ENCODE measurements at regions not wholly inside any gene's neighbourhood (a gene's known extent, or its start where the extent isn't known, plus 50 kb on each side); places are given as distances from the start of the nearest gene placed in this dataset.

GRCh38 chr14:34218881-34219280, 243.2 kb downstream of the SPTSSA start:
- H3K27me3 ChIP-seq (ENCODE audit: control insufficient read depth in 2 of 2, insufficient read depth in 2 of 2, low read length in 2 of 2), result peaks cover 4 to 5% of the 10 kb centered on the region in 2 experiments; a peak in 4 of 5 replicates
- H3K9me1 ChIP-seq (ENCODE audit: control insufficient read depth, insufficient read depth, low read length), result no peaks in the 10 kb centered on the region
- ATAC-seq (no peak), DNase-seq (ENCODE audit: extremely low read depth in 1 of 4, low spot score in 3 of 4) (no peak), FAIRE-seq (no peak)
- CTCF ChIA-PET (ENCODE audit: low intra/inter-chr PET ratio), result no interaction called here
- no peaks in the 10 kb centered on the region for H3K9me3 ChIP-seq (replicated peaks; ENCODE audit: control insufficient read depth, insufficient read depth, low read depth, low read length)
- no peak overlapping the region for H3K9ac ChIP-seq (ENCODE audit: insufficient read depth in 1 of 2, low read depth in 2 of 2, low read length in 2 of 2)
- no peak for TF ChIP-seq HNRNPK (IDR thresholded peaks at IDR 0.05; ENCODE audit: low read depth, low read length, poor library complexity, severe bottlenecking)
- no peak for TF ChIP-seq BRF1 (IDR thresholded peaks at IDR 0.05; ENCODE audit: borderline replicate concordance, extremely low read depth, insufficient read length)
- TF ChIP-seq POLR2A (conservative IDR thresholded peaks at IDR 0.05), result no peak
- no peak for TF ChIP-seq HDAC1 (IDR thresholded peaks at IDR 0.05)
- TF ChIP-seq EHMT2 (IDR thresholded peaks at IDR 0.05), result no peak
- TF ChIP-seq SAFB (IDR thresholded peaks at IDR 0.05; ENCODE audit: borderline replicate concordance, low read depth, low read length), result no peak
- no peaks in the 10 kb centered on the region; a peak in 1 of 5 replicates for H3K4me1 ChIP-seq (replicated peaks in 1 of 2; ENCODE audit: control insufficient read depth in 2 of 2, insufficient read depth in 2 of 2, low read length in 2 of 2)
- no peak overlapping the region for H3K4me3 ChIP-seq
- H3K36me3 ChIP-seq (ENCODE audit: control insufficient read depth, insufficient read depth, low read length), result no peaks in the 10 kb centered on the region
- no peaks in the 10 kb centered on the region for H3K79me2 ChIP-seq (ENCODE audit: control insufficient read depth, insufficient read depth, low read length)
- POLR2A ChIA-PET, result interaction anchor here (0.5 kb wide), 1 partner anchor 81 kb away, joined by 3 read pairs; no protein-coding TSS in a partner anchor
- H2AFZ ChIP-seq (ENCODE audit: low read depth, low read length), result no peak overlapping the region
- in situ Hi-C loops (cut with MboI), result no loop called here
- H3K27ac ChIP-seq (ENCODE audit: extremely low read depth, low read depth, low read length), result no peak overlapping the region
- 0% methylated on average over 2 of the region's 2 CpGs for WGBS (ENCODE audit: insufficient coverage, low coverage, missing lambda C conversion rate)
- intact Hi-C loops (cut with micrococcal nuclease), result no loop called here
- H4K20me1 ChIP-seq (replicated peaks; ENCODE audit: control insufficient read depth, insufficient read depth, low read length), result no peaks in the 10 kb centered on the region
- no TSS peak for BruUV-seq (replicated peaks)
- no peak overlapping the region for H3K4me2 ChIP-seq (ENCODE audit: insufficient read depth, low read length)

GRCh38 chr14:34214961-34215360, 247.1 kb downstream of the SPTSSA start:
- ChIA-PET POLR2A (interaction anchor here (0.7 kb wide), 1 partner anchor 83 kb away, joined by 3 read pairs; no protein-coding TSS in a partner anchor), CTCF (ENCODE audit: low intra/inter-chr PET ratio) (no interaction called here)
- intact Hi-C loops (cut with micrococcal nuclease), result no loop called here
- TF ChIP-seq SIN3B (IDR thresholded peaks at IDR 0.05; ENCODE audit: low read depth) (no peak), ASH1L (IDR thresholded peaks at IDR 0.05; ENCODE audit: borderline replicate concordance, low read depth, partially characterized antibody) (no peak), PHF20 (IDR thresholded peaks at IDR 0.05; ENCODE audit: partially characterized antibody) (no peak), POLR2AphosphoS2 (IDR thresholded peaks at IDR 0.05; ENCODE audit: low read length) (no peak), CBX5 (IDR thresholded peaks at IDR 0.05; ENCODE audit: borderline replicate concordance, low read depth) (no peak), PTRF (tag; IDR thresholded peaks at IDR 0.05) (no peak), DDX20 (tag; IDR thresholded peaks at IDR 0.05; ENCODE audit: low read depth) (no peak), TAF9B (IDR thresholded peaks at IDR 0.05; ENCODE audit: partially characterized antibody) (no peak), CREB3L1 (IDR thresholded peaks at IDR 0.05; ENCODE audit: borderline replicate concordance, low read depth) (no peak), EZH2 (IDR thresholded peaks at IDR 0.05; ENCODE audit: borderline replicate concordance, low read depth, low read length) (no peak), HNRNPH1 (optimal IDR thresholded peaks at IDR 0.05; ENCODE audit: low read depth, low read length) (no peak)

More at GRCh38 chr14:34214961-34215360, 247.1 kb downstream of the SPTSSA start:
- Histone ChIP-seq H2AFZ (ENCODE audit: low read depth, low read length) (no peak overlapping the region), H3K9me1 (ENCODE audit: control insufficient read depth, insufficient read depth, low read length) (no peaks in the 10 kb centered on the region), H3K27me3 (ENCODE audit: control insufficient read depth in 2 of 2, insufficient read depth in 2 of 2, low read length in 2 of 2) (peaks cover 0 to 3% of the 10 kb centered on the region in 2 experiments; a peak in 2 of 5 replicates), H3K4me2 (ENCODE audit: insufficient read depth, low read length) (no peak overlapping the region), H3K4me3 (no peak overlapping the region), H3K9me3 (replicated peaks; ENCODE audit: control insufficient read depth, insufficient read depth, low read depth, low read length) (no peaks in the 10 kb centered on the region), H3K79me2 (ENCODE audit: control insufficient read depth, insufficient read depth, low read length) (no peaks in the 10 kb centered on the region), H3K36me3 (ENCODE audit: control insufficient read depth, insufficient read depth, low read length) (no peaks in the 10 kb centered on the region), H3K27ac (ENCODE audit: extremely low read depth, low read depth, low read length) (no peak overlapping the region), H3K9ac (ENCODE audit: insufficient read depth in 1 of 2, low read depth in 2 of 2, low read length in 2 of 2) (no peak overlapping the region), H3K4me1 (replicated peaks in 1 of 2; ENCODE audit: control insufficient read depth in 2 of 2, insufficient read depth in 2 of 2, low read length in 2 of 2) (no peaks in the 10 kb centered on the region), H4K20me1 (replicated peaks; ENCODE audit: control insufficient read depth, insufficient read depth, low read length) (no peaks in the 10 kb centered on the region)
- ATAC-seq (no peak), DNase-seq (ENCODE audit: extremely low read depth in 1 of 4, low spot score in 3 of 4) (no peak), FAIRE-seq (no peak)
- in situ Hi-C loops (cut with MboI), result no loop called here
- no TSS peak for BruUV-seq (replicated peaks)
- WGBS (ENCODE audit: insufficient coverage, low coverage, missing lambda C conversion rate), result 0% methylated on average over 1 of the region's 5 CpGs

All from K562 (cell line).